NB4 (cell line): ENCODE measurements at regions not wholly inside any gene's neighbourhood (a gene's known extent, or its start where the extent isn't known, plus 50 kb on each side); places are given as distances from the start of the nearest gene placed in this dataset.

ENCODE experiments used
- DNase-seq: peaks from one replicate; pipeline ENCODE4 v3.0.0; 2010; ENCODE audit warnings: low read depth
- H3K4me3 ChIP-seq: one replicate; pipeline ENCODE4 v1.5.1; 2011; ENCODE audit warnings: mild to moderate bottlenecking, low read depth, low read length, moderate library complexity
- MYC ChIP-seq: IDR thresholded peaks from 2 replicates; pipeline ENCODE4 v1.6.1; 2011; ENCODE audit warnings: low read depth, low read length
- POLR2A ChIP-seq: IDR thresholded peaks from 2 replicates; pipeline ENCODE4 v1.6.1; 2011; ENCODE audit warnings: mild to moderate bottlenecking; ENCODE audit not compliant: insufficient read length; ENCODE audit errors: extremely low read depth
- TF ChIP-seq, protein P1 (sequence below): IDR thresholded peaks from one replicate; pipeline ENCODE4 v1.5.1; 2012; ENCODE audit warnings: low read depth, low read length
- TF ChIP-seq, protein P2 (sequence below): IDR thresholded peaks from 2 replicates; pipeline ENCODE4 v1.6.1; 2011; ENCODE audit warnings: low read depth, low read length

DNA sequence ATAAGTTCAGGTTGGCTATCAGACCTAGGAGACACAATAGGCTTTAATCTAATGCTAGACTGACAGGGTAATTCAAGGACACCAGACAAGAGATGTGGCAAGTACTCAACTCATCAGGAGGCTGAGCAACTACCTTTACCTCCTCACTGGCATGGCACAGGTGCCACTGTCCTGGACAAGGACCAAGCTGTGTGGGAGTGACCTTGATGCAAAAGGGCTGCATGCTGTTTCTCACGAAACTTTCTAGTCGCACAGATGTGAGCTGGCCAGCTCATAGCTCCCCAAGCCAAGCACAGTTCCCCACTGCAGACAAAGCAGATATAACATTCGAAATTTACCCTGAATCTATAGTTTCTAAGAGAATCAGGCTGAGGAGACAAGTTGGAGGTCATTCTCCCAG is 207.6 kb upstream of the GHITM start:
- DNase-seq, result no peak
- TF ChIP-seq, protein P1, sequence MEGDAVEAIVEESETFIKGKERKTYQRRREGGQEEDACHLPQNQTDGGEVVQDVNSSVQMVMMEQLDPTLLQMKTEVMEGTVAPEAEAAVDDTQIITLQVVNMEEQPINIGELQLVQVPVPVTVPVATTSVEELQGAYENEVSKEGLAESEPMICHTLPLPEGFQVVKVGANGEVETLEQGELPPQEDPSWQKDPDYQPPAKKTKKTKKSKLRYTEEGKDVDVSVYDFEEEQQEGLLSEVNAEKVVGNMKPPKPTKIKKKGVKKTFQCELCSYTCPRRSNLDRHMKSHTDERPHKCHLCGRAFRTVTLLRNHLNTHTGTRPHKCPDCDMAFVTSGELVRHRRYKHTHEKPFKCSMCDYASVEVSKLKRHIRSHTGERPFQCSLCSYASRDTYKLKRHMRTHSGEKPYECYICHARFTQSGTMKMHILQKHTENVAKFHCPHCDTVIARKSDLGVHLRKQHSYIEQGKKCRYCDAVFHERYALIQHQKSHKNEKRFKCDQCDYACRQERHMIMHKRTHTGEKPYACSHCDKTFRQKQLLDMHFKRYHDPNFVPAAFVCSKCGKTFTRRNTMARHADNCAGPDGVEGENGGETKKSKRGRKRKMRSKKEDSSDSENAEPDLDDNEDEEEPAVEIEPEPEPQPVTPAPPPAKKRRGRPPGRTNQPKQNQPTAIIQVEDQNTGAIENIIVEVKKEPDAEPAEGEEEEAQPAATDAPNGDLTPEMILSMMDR, result no peak
- TF ChIP-seq POLR2A (no peak), MYC (no peak)
- TF ChIP-seq, protein P2, sequence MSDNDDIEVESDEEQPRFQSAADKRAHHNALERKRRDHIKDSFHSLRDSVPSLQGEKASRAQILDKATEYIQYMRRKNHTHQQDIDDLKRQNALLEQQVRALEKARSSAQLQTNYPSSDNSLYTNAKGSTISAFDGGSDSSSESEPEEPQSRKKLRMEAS, result no peak
- H3K4me3 ChIP-seq, result no peak overlapping the region

GRCh38 chr10:83932245-83932644 is 207.1 kb upstream of the GHITM start:
- TF ChIP-seq POLR2A, result no peak
- TF ChIP-seq, protein P1, result no peak
- TF ChIP-seq, protein P2, result no peak
- no peak for TF ChIP-seq MYC
- H3K4me3 ChIP-seq, result no peak overlapping the region
- no peak for DNase-seq

- no peak for DNase-seq
- no peak overlapping the region for H3K4me3 ChIP-seq
- TF ChIP-seq, protein P1, result no peak
- TF ChIP-seq MYC (no peak), POLR2A (no peak)
- TF ChIP-seq, protein P2, result no peak
These were observed 205.2 kb upstream of the GHITM start for GRCh38 chr10:83934062-83934461.

DNA sequence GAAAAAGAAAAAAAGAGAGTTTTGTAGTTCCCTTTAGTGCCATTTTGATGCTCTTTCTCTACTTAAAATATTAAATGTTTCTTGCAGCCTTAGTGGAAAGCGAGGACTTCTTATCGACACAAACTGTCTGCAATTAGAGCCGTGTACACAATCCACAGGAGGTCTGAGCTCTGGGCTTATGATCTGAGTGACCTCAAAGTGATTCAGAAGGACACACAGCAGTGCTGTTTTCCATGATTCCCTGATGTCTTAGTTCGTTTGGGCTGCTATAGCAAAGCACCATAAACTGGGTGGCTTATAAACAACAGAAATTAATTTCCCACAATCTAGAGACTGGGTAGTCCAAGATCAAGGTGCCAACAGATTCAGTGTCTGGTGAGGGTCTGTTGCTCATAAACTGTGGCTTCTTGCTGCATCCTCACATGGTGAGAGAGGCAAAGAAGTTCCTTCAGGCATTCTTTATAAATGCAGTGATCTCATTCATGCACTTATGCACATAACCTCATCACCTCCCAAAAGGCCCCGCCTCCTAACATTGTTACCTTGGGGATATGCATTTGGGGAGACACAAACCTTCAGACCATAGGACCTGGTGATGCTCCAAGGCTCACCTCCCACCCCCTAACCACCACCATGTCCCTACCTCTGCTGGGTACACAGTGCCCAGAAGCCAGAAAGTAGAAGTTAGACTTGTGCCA is 204.5 kb upstream of the GHITM start:
- TF ChIP-seq MYC (no peak), POLR2A (no peak)
- TF ChIP-seq, protein P1, result no peak
- TF ChIP-seq, protein P2, result no peak
- no peak for DNase-seq
- no peak overlapping the region for H3K4me3 ChIP-seq

DNA sequence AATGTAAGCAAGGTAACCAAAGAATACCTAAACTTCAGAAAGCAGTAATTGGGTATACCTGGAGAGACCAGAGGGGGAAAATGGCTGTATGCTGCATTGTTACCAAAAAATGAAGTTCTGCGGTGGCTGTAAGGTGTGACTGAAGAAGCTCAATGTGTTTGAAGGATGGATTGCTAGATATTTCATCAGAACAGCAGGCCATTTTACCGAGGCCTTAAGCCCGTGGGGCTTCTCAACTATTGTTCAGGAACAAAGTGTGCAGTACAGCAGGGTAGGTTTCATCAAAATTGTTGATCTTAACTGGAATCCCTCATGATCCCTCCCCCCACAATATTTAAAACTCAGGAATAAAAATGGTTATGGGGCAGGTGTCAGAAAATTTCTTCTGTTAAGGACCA is 204.0 kb upstream of the GHITM start:
- no peak for DNase-seq
- TF ChIP-seq, protein P2, result no peak
- TF ChIP-seq MYC (no peak), POLR2A (no peak)
- TF ChIP-seq, protein P1, result no peak
- no peak overlapping the region for H3K4me3 ChIP-seq
